Suppressor macrophage treated with lipopolysaccharide for 4 hours (primary cell): ENCODE measurements at regions not wholly inside any gene's neighbourhood (a gene's known extent, or its start where the extent isn't known, plus 50 kb on each side); places are given as distances from the start of the nearest gene placed in this dataset.
A peak's percentile ranks its signal among the peaks of the same experiment; 100 is the strongest.
"Not testable (repeated sequence)": the region's sequence is repeated elsewhere in the genome, so short reads cannot be mapped to it uniquely, and the experiment has no call there.

ENCODE experiments used
- DNase-seq: peaks from one replicate; pipeline ENCODE4 v3.0.0-alpha.2; 2020

- DNase-seq: no peak
These were observed 84.7 kb downstream of the URB2 start for GRCh38 chr1:229710746-229711145.

- no peak for DNase-seq
These were observed 88.3 kb downstream of the URB2 start for GRCh38 chr1:229714306-229714705.

- peak; percentile 28 for DNase-seq
These were observed 89.0 kb downstream of the URB2 start for GRCh38 chr1:229714964-229715603.

- DNase-seq: no peak
These were observed 90.0 kb downstream of the URB2 start for GRCh38 chr1:229716069-229716468.

- no peak for DNase-seq
These were observed 90.7 kb downstream of the URB2 start for GRCh38 chr1:229716704-229717103.

GRCh38 chr1:229717786-229718576 lies 91.9 kb downstream of the URB2 start:
- no peak for DNase-seq

- DNase-seq: no peak
These were observed 100.0 kb downstream of the URB2 start for GRCh38 chr1:229726061-229726460.

- DNase-seq: no peak
These were observed 103.9 kb downstream of the URB2 start for GRCh38 chr1:229729916-229730315.

GRCh38 chr1:229730573-229730972 lies 104.5 kb downstream of the URB2 start:
- DNase-seq: no peak

- no peak for DNase-seq
These were observed 106.0 kb downstream of the URB2 start for GRCh38 chr1:229732061-229732460.

GRCh38 chr1:229736376-229736775 lies 110.3 kb downstream of the URB2 start:
- no peak for DNase-seq

- not testable (repeated sequence) for DNase-seq
These were observed 116.6 kb downstream of the URB2 start for GRCh38 chr1:229742614-229743013.

GRCh38 chr1:229749992-229750391 lies 123.9 kb downstream of the URB2 start:
- no peak for DNase-seq

GRCh38 chr1:229751610-229752009 lies 125.6 kb downstream of the URB2 start:
- DNase-seq: no peak

GRCh38 chr1:229752679-229753078 lies 126.6 kb downstream of the URB2 start:
- no peak for DNase-seq

GRCh38 chr1:229753764-229754551 lies 127.9 kb downstream of the URB2 start:
- DNase-seq: no peak

- DNase-seq: no peak
These were observed 130.6 kb downstream of the URB2 start for GRCh38 chr1:229756666-229757065.

GRCh38 chr1:229757226-229757625 lies 131.2 kb downstream of the URB2 start:
- DNase-seq: no peak

GRCh38 chr1:229758101-229759036 lies 132.3 kb downstream of the URB2 start:
- no peak for DNase-seq

GRCh38 chr1:229759037-229759435 lies 133.0 kb downstream of the URB2 start:
- no peak for DNase-seq

- no peak for DNase-seq
These were observed 133.5 kb downstream of the URB2 start for GRCh38 chr1:229759586-229759985.

- DNase-seq: no peak
These were observed 134.5 kb downstream of the URB2 start for GRCh38 chr1:229760478-229760996.
